HCT116 (cell line): ENCODE measurements at regions not wholly inside any gene's neighbourhood (a gene's known extent, or its start where the extent isn't known, plus 50 kb on each side); places are given as distances from the start of the nearest gene placed in this dataset.

Experiments used
- ATAC-seq: fragments of 200-7000 bp; cut with Tn5 transposase; 2 replicates; pipeline ENCODE4 v1.9.1; 2020; ENCODE audit warnings: mild to moderate bottlenecking, moderate library complexity
- BruUV-seq: library from RNA; stranded (reverse); fragments of 400-500 nt; replicated peaks from 2 replicates; lab custom pipeline; 2021; lab: Mats Ljungman, UMichigan
- CTCF ChIA-PET: fragments of 300-600 bp; sonication (Branson Sonifier 250); formaldehyde crosslinking; loops from one replicate; lab custom pipeline; 2021; ENCODE audit warnings: antibody characterized with exemption; lab: Charles Lee
- POLR2A ChIA-PET: fragments of 300-600, 350-600 bp; sonication (Branson Sonifier 250); formaldehyde crosslinking; loops from one replicate; lab custom pipeline; 2021; ENCODE audit warnings: antibody characterized with exemption; lab: Charles Lee
- RAD21 ChIA-PET, 2 experiments: fragments of 300-600 bp; sonication (Branson Sonifier 250); formaldehyde crosslinking; loops; one replicate each; lab custom pipeline; 2023; ENCODE audit warnings: low total read pairs in 2 of 2; ENCODE audit not compliant: uncharacterized antibody in 2 of 2, unreplicated experiment in 2 of 2, low non-redundant PET in 1 of 2; lab: Charles Lee
- DNase-seq: peaks from one replicate; pipeline ENCODE4 v3.0.0-alpha.2; 2010; ENCODE audit warnings: low read depth, low spot score
- H2AFZ ChIP-seq: fragments of 200-600 bp; shearing (Covaris generic), sonication (generic); 2 replicates; pipeline ENCODE4 v1.6.1; 2017; ENCODE audit warnings: low read depth, mixed run types, mixed read lengths, antibody characterized with exemption, low read length; ENCODE audit not compliant: poor library complexity, severe bottlenecking
- H3K27ac ChIP-seq: 2 replicates; pipeline ENCODE4 v1.5.1; 2012; ENCODE audit warnings: low read depth, low read length
- H3K27me3 ChIP-seq: fragments of 200-600 bp; sonication (generic); 2 replicates; pipeline ENCODE4 v1.6.1; 2016; ENCODE audit warnings: mixed run types, low read length, mixed read lengths; ENCODE audit not compliant: insufficient read depth
- H3K36me3 ChIP-seq, 2 experiments: fragments of 200-500 bp in 1 of 2; fragments of 200-600 bp in 1 of 2; sonication (Bioruptor generic) in 1 of 2; sonication (generic) in 1 of 2; 2 replicates each; pipeline versions ENCODE4 v1.5.1 to v1.6.1; 2014 to 2016; ENCODE audit warnings: low read length in 2 of 2, inconsistent platforms in 1 of 2, mixed read lengths in 1 of 2, mixed run types in 1 of 2; ENCODE audit not compliant: insufficient read depth in 2 of 2, control insufficient read depth in 1 of 2
- H3K4me1 ChIP-seq, 2 experiments: fragments of 200-600 bp in 1 of 2; sonication (generic) in 1 of 2; 2 replicates each; pipeline versions ENCODE4 v1.5.1 to v1.6.1; 2012 to 2017; ENCODE audit warnings: low read length in 2 of 2, inconsistent platforms in 1 of 2, mild to moderate bottlenecking in 1 of 2, mixed read lengths in 1 of 2, mixed run types in 1 of 2, moderate library complexity in 1 of 2; ENCODE audit not compliant: insufficient read depth in 2 of 2, control insufficient read depth in 1 of 2
- H3K4me2 ChIP-seq: fragments of 200-600 bp; sonication (generic); 2 replicates; pipeline ENCODE4 v1.6.1; 2017; ENCODE audit warnings: mixed run types, low read length, mixed read lengths
- H3K4me3 ChIP-seq, 2 experiments: fragments of 200-600 bp in 1 of 2; sonication (generic) in 1 of 2; replicated peaks in 1 of 2; 2 replicates each; pipeline ENCODE4 v1.5.1; 2011 to 2016; ENCODE audit warnings: low read length in 2 of 2, control low read depth in 1 of 2, low read depth in 1 of 2, mild to moderate bottlenecking in 1 of 2, mixed read lengths in 1 of 2, mixed run types in 1 of 2
- H3K79me2 ChIP-seq: fragments of 200-600 bp; sonication (generic); 2 replicates; pipeline ENCODE4 v1.6.1; 2017; ENCODE audit warnings: mild to moderate bottlenecking, mixed run types, low read length, moderate library complexity, mixed read lengths; ENCODE audit not compliant: insufficient read depth
- H3K9ac ChIP-seq: fragments of 200-600 bp; sonication (generic); 2 replicates; pipeline ENCODE4 v1.6.1; 2016; ENCODE audit warnings: low read length, mixed read lengths
- H3K9me2 ChIP-seq: fragments of 200-600 bp; sonication (generic), shearing (Covaris generic); 2 replicates; pipeline ENCODE4 v1.6.1; 2017; ENCODE audit warnings: mixed run types, mild to moderate bottlenecking, moderate library complexity; ENCODE audit not compliant: insufficient read depth
- H3K9me3 ChIP-seq, 2 experiments: fragments of 200-500 bp in 1 of 2; fragments of 200-600 bp in 1 of 2; sonication (Bioruptor generic) in 1 of 2; sonication (generic) in 1 of 2; 2 replicates each; pipeline ENCODE4 v1.6.1; 2014 to 2017; ENCODE audit warnings: low read length in 2 of 2, mixed read lengths in 2 of 2, inconsistent platforms in 1 of 2, low read depth in 1 of 2, mild to moderate bottlenecking in 1 of 2, mixed run types in 1 of 2, moderate library complexity in 1 of 2; ENCODE audit not compliant: control insufficient read depth in 1 of 2, insufficient read depth in 1 of 2
- H4K20me1 ChIP-seq: fragments of 200-600 bp; sonication (generic), shearing (Covaris generic); 2 replicates; pipeline ENCODE4 v1.6.1; 2017; ENCODE audit warnings: mixed run types, mild to moderate bottlenecking, moderate library complexity; ENCODE audit not compliant: insufficient read depth
- ATF3 ChIP-seq: IDR thresholded peaks from 2 replicates; pipeline ENCODE4 v1.6.1; 2012
- CEBPB ChIP-seq: IDR thresholded peaks from 2 replicates; pipeline ENCODE4 v1.6.1; 2012; ENCODE audit warnings: low read depth
- CTCF ChIP-seq, 3 experiments: fragments of 200-600 bp in 1 of 3; sonication (generic) in 1 of 3; IDR thresholded peaks in 2 of 3; conservative IDR thresholded peaks in 1 of 3; 2 replicates each; pipeline ENCODE4 v1.5.1; 2012 to 2017; ENCODE audit warnings: low read depth in 2 of 3, low read length in 2 of 3, antibody characterized with exemption in 1 of 3, borderline replicate concordance in 1 of 3, control low read depth in 1 of 3, mild to moderate bottlenecking in 1 of 3, mixed read lengths in 1 of 3, mixed run types in 1 of 3, moderate library complexity in 1 of 3; ENCODE audit not compliant: insufficient read depth in 1 of 3
- EGR1 ChIP-seq: IDR thresholded peaks from 2 replicates; pipeline ENCODE4 v1.6.1; 2012; ENCODE audit warnings: low read depth
- EZH2 ChIP-seq: fragments of 200-600 bp; sonication (generic); IDR thresholded peaks from 2 replicates; pipeline ENCODE4 v1.6.1; 2017; ENCODE audit warnings: antibody characterized with exemption, mixed run types
- FOSL1 ChIP-seq: IDR thresholded peaks from 2 replicates; pipeline ENCODE4 v1.6.1; 2012; ENCODE audit warnings: low read depth
- MAX ChIP-seq: IDR thresholded peaks from 2 replicates; pipeline ENCODE4 v1.6.1; 2012
- POLR2A ChIP-seq: IDR thresholded peaks from 2 replicates; pipeline ENCODE4 v1.7.0; 2011; ENCODE audit warnings: borderline replicate concordance; ENCODE audit not compliant: insufficient read depth, insufficient read length; ENCODE audit errors: extremely low read depth
- POLR2AphosphoS5 ChIP-seq: IDR thresholded peaks from 2 replicates; pipeline ENCODE4 v1.6.1; 2011; ENCODE audit warnings: mild to moderate bottlenecking, low read depth, low read length, moderate library complexity
- SIN3A ChIP-seq: IDR thresholded peaks from 2 replicates; pipeline ENCODE4 v1.6.1; 2012; ENCODE audit warnings: low read depth
- SP1 ChIP-seq: IDR thresholded peaks from 2 replicates; pipeline ENCODE4 v1.6.1; 2012; ENCODE audit warnings: low read depth
- SRF ChIP-seq: IDR thresholded peaks from 2 replicates; pipeline ENCODE4 v1.6.1; 2012; ENCODE audit warnings: low read depth
- TCF7L2 ChIP-seq: IDR thresholded peaks from 2 replicates; pipeline ENCODE4 v1.7.0; 2011; ENCODE audit warnings: borderline replicate concordance, inconsistent platforms; ENCODE audit not compliant: insufficient read depth, insufficient read length; ENCODE audit errors: extremely low read depth
- ZBTB33 ChIP-seq: IDR thresholded peaks from 2 replicates; pipeline ENCODE4 v1.6.1; 2011; ENCODE audit warnings: mild to moderate bottlenecking, low read length, moderate library complexity; ENCODE audit not compliant: insufficient replicate concordance; ENCODE audit errors: extremely low read depth
- ZFX ChIP-seq: fragments of 450-650 bp; IDR thresholded peaks from 2 replicates; pipeline ENCODE4 v1.6.1; 2017
- ZNF274 ChIP-seq: fragments of 200-500 bp; sonication (Bioruptor generic); IDR thresholded peaks from 2 replicates; pipeline ENCODE4 v1.6.1; 2014; ENCODE audit warnings: mild to moderate bottlenecking, low read depth, low read length, inconsistent platforms
- intact Hi-C: fragments of 100-400 bp; cut with micrococcal nuclease; formaldehyde crosslinking; loops from 2 replicates; pipeline ENCODE4 v1.10.0; 2022

GRCh38 chr5:148759101-148759500 lies 67.3 kb upstream of the ADRB2 start:
- no peak overlapping the region for H3K9ac ChIP-seq
- H3K4me2 ChIP-seq = no peak overlapping the region
- no peak overlapping the region for H3K4me3 ChIP-seq
- no peaks in the 10 kb centered on the region for H4K20me1 ChIP-seq
- ChIA-PET RAD21 (no interaction called here), CTCF (no interaction called here)
- ATAC-seq = no peak
- no peak for TF ChIP-seq ATF3
- no peak for TF ChIP-seq EGR1
- no peak for TF ChIP-seq SRF
- no peak for TF ChIP-seq EZH2
- TF ChIP-seq POLR2A = no peak
- TF ChIP-seq, all 23 proteins: peak for 0
- Histone ChIP-seq H3K27ac (no peak overlapping the region), H3K36me3 (no peaks in the 10 kb centered on the region), H3K9me3 (no peaks in the 10 kb centered on the region), H3K4me1 (no peaks in the 10 kb centered on the region), H3K27me3 (no peaks in the 10 kb centered on the region), H2AFZ (no peak overlapping the region), H3K79me2 (no peaks in the 10 kb centered on the region), H3K9me2 (no peaks in the 10 kb centered on the region)
- DNase-seq = no peak
- intact Hi-C loops = no loop called here
- BruUV-seq = no TSS peak
- POLR2A ChIA-PET = no interaction called here

GRCh38 chr5:148760945-148761638 lies 65.3 kb upstream of the ADRB2 start:
- no peaks in the 10 kb centered on the region for H3K4me1 ChIP-seq
- peak overlapping the region; percentile 58 for H2AFZ ChIP-seq
- no peaks in the 10 kb centered on the region for H3K36me3 ChIP-seq
- no peak overlapping the region for H3K9ac ChIP-seq
- no TSS peak for BruUV-seq
- H3K27me3 ChIP-seq = no peaks in the 10 kb centered on the region
- intact Hi-C loops = no loop called here
- H3K79me2 ChIP-seq = no peaks in the 10 kb centered on the region
- DNase-seq = no peak
- ATAC-seq = no peak
- H3K4me2 ChIP-seq = no peak overlapping the region
- H3K27ac ChIP-seq = no peak overlapping the region
- H3K9me3 ChIP-seq = no peaks in the 10 kb centered on the region
- no peaks in the 10 kb centered on the region for H3K9me2 ChIP-seq
- POLR2A ChIA-PET = no interaction called here
- H4K20me1 ChIP-seq = no peaks in the 10 kb centered on the region
- CTCF ChIA-PET = interaction anchor here (1.1 kb wide), 1 partner anchor 30 kb away, joined by 5 read pairs; no protein-coding TSS in a partner anchor
- no peak overlapping the region for H3K4me3 ChIP-seq
- RAD21 ChIA-PET = no interaction called here
- TF ChIP-seq MAX (no peak), SIN3A (no peak), FOSL1 (no peak), CTCF (IDR thresholded peaks at IDR 0.05 in 2 of 3, conservative IDR thresholded peaks at IDR 0.05 in 1 of 3; ENCODE audit: borderline replicate concordance in 1 of 3, insufficient read depth in 1 of 3, low read depth in 2 of 3, low read length in 2 of 3) (no peak), TCF7L2 (no peak), ATF3 (no peak), EZH2 (no peak), POLR2AphosphoS5 (no peak), ZNF274 (no peak), ZBTB33 (no peak), ZFX (no peak), SP1 (no peak), CEBPB (no peak), SRF (no peak), EGR1 (no peak)
